Keratinocyte (primary cell): ENCODE measurements at regions not wholly inside any gene's neighbourhood (a gene's known extent, or its start where the extent isn't known, plus 50 kb on each side); places are given as distances from the start of the nearest gene placed in this dataset.

ENCODE experiments used
- DNase-seq: peaks from one replicate; pipeline ENCODE4 v3.0.0-alpha.2; 2011; ENCODE audit warnings: low read depth, missing footprints, low spot score
- FAIRE-seq: peaks from 2 replicates; lab custom pipeline; 2011; peaks lifted over from hg19 to GRCh38; lab: Jason Lieb, UNC
- H2AFZ ChIP-seq: 2 replicates; pipeline ENCODE4 v1.6.0; 2012; ENCODE audit warnings: low read length, control low read depth, inconsistent platforms; ENCODE audit not compliant: control insufficient read depth
- H3K27ac ChIP-seq: 2 replicates; pipeline ENCODE4 v1.5.1; 2011; ENCODE audit warnings: low read length; ENCODE audit not compliant: control insufficient read depth, insufficient read depth
- H3K27me3 ChIP-seq: 3 replicates; pipeline ENCODE4 v1.6.0; 2011; ENCODE audit warnings: low read length; ENCODE audit not compliant: control insufficient read depth, insufficient read depth; ENCODE audit errors: extremely low read depth
- H3K36me3 ChIP-seq, 2 experiments: 2 replicates in 1 of 2; 3 replicates in 1 of 2; pipeline ENCODE4 v1.5.1; 2011; ENCODE audit warnings: low read length in 2 of 2, mild to moderate bottlenecking in 1 of 2; ENCODE audit not compliant: control insufficient read depth in 2 of 2, insufficient read depth in 2 of 2; ENCODE audit errors: extremely low read depth in 1 of 2
- H3K4me1 ChIP-seq: 3 replicates; pipeline ENCODE4 v1.5.1; 2011; ENCODE audit warnings: low read length; ENCODE audit not compliant: control insufficient read depth, insufficient read depth; ENCODE audit errors: extremely low read depth
- H3K4me2 ChIP-seq: 3 replicates; pipeline ENCODE4 v1.6.0; 2011; ENCODE audit warnings: low read depth, low read length; ENCODE audit not compliant: control insufficient read depth, insufficient read depth; ENCODE audit errors: extremely low read depth
- H3K4me3 ChIP-seq, 3 experiments: fragments of 200-600 bp in 1 of 3; sonication (generic) in 1 of 3; 2 replicates in 2 of 3; 3 replicates in 1 of 3; pipeline ENCODE4 v1.5.1; 2011 to 2016; ENCODE audit warnings: low read length in 3 of 3, mild to moderate bottlenecking in 3 of 3, control low read depth in 2 of 3, inconsistent platforms in 1 of 3, low read depth in 1 of 3, mixed read lengths in 1 of 3, mixed run types in 1 of 3, moderate library complexity in 1 of 3; ENCODE audit not compliant: control insufficient read depth in 2 of 3, insufficient read depth in 2 of 3; ENCODE audit errors: extremely low read depth in 1 of 3
- H3K79me2 ChIP-seq: 2 replicates; pipeline ENCODE4 v1.6.0; 2012; ENCODE audit warnings: low read length; ENCODE audit not compliant: control insufficient read depth, insufficient read depth
- H3K9ac ChIP-seq: 3 replicates; pipeline ENCODE4 v1.6.0; 2011; ENCODE audit warnings: low read length; ENCODE audit not compliant: control insufficient read depth, insufficient read depth; ENCODE audit errors: extremely low read depth
- H3K9me1 ChIP-seq: 3 replicates; pipeline ENCODE4 v1.6.0; 2011; ENCODE audit warnings: low read length; ENCODE audit not compliant: control insufficient read depth, insufficient read depth; ENCODE audit errors: extremely low read depth
- H3K9me3 ChIP-seq: 2 replicates; pipeline ENCODE4 v1.5.1; 2012; ENCODE audit warnings: low read depth, low read length; ENCODE audit not compliant: control insufficient read depth
- H4K20me1 ChIP-seq: 3 replicates; pipeline ENCODE4 v1.6.0; 2011; ENCODE audit warnings: low read length; ENCODE audit not compliant: control insufficient read depth, insufficient read depth; ENCODE audit errors: extremely low read depth
- EZH2 ChIP-seq: IDR thresholded peaks from one replicate; pipeline ENCODE4 v1.6.1; 2012; ENCODE audit warnings: inconsistent platforms, mild to moderate bottlenecking, low read length, moderate library complexity
- dilution Hi-C: fragments of 300-500 bp; cut with MboI; formaldehyde crosslinking; loops from one replicate; pipeline ENCODE4 v1.7.0; 2020; ENCODE audit warnings: low sequenced_read_pairs; ENCODE audit not compliant: extremely low pct_ligation_motif_present
- TF ChIP-seq, protein P1 (sequence below), 3 experiments: IDR thresholded peaks in 1 of 3; conservative IDR thresholded peaks in 1 of 3; optimal IDR thresholded peaks in 1 of 3; 2 replicates in 2 of 3; 3 replicates in 1 of 3; pipeline versions ENCODE3 to v1.5.1; 2011; ENCODE audit warnings: low read length in 3 of 3, mild to moderate bottlenecking in 3 of 3, moderate library complexity in 2 of 3, control low read depth in 1 of 3, inconsistent platforms in 1 of 3; ENCODE audit not compliant: insufficient read depth in 2 of 3; ENCODE audit errors: extremely low read depth in 1 of 3

GRCh38 chr1:185670187-185670627 lies 64.0 kb upstream of the HMCN1 start:
- no peak for TF ChIP-seq EZH2
- TF ChIP-seq, protein P1, sequence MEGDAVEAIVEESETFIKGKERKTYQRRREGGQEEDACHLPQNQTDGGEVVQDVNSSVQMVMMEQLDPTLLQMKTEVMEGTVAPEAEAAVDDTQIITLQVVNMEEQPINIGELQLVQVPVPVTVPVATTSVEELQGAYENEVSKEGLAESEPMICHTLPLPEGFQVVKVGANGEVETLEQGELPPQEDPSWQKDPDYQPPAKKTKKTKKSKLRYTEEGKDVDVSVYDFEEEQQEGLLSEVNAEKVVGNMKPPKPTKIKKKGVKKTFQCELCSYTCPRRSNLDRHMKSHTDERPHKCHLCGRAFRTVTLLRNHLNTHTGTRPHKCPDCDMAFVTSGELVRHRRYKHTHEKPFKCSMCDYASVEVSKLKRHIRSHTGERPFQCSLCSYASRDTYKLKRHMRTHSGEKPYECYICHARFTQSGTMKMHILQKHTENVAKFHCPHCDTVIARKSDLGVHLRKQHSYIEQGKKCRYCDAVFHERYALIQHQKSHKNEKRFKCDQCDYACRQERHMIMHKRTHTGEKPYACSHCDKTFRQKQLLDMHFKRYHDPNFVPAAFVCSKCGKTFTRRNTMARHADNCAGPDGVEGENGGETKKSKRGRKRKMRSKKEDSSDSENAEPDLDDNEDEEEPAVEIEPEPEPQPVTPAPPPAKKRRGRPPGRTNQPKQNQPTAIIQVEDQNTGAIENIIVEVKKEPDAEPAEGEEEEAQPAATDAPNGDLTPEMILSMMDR (optimal IDR thresholded peaks at IDR 0.05 in 1 of 3, IDR thresholded peaks at IDR 0.05 in 1 of 3, conservative IDR thresholded peaks at IDR 0.05 in 1 of 3; ENCODE audit: extremely low read depth in 1 of 3, insufficient read depth in 2 of 3, low read length in 3 of 3), result peak; percentile 51 to 59 (median 53)
- peak overlapping the region; percentile 40 for H3K4me2 ChIP-seq
- no peak overlapping the region for H3K9ac ChIP-seq
- peak overlapping the region; percentile 56 for H2AFZ ChIP-seq
- no peaks in the 10 kb centered on the region for H3K9me1 ChIP-seq
- H3K27ac ChIP-seq, result no peak overlapping the region
- H3K79me2 ChIP-seq, result no peaks in the 10 kb centered on the region
- dilution Hi-C loops, result loop anchor here (10.0 kb wide), 1 partner anchor 375 kb away; no protein-coding TSS in a partner anchor
- H4K20me1 ChIP-seq, result no peaks in the 10 kb centered on the region
- no peaks in the 10 kb centered on the region for H3K9me3 ChIP-seq
- no peaks in the 10 kb centered on the region for H3K4me1 ChIP-seq
- no peaks in the 10 kb centered on the region for H3K27me3 ChIP-seq
- peak; percentile 58 for FAIRE-seq
- DNase-seq, result no peak
- H3K36me3 ChIP-seq, result no peaks in the 10 kb centered on the region
- no peak overlapping the region for H3K4me3 ChIP-seq

GRCh38 chr1:185668013-185668412 lies 66.2 kb upstream of the HMCN1 start:
- no peak for DNase-seq
- dilution Hi-C loops, result no loop called here
- Histone ChIP-seq H3K4me3 (no peak overlapping the region), H3K4me2 (no peak overlapping the region), H3K9me1 (no peaks in the 10 kb centered on the region), H4K20me1 (no peaks in the 10 kb centered on the region), H3K9ac (no peak overlapping the region), H3K9me3 (no peaks in the 10 kb centered on the region), H3K79me2 (no peaks in the 10 kb centered on the region), H3K4me1 (no peaks in the 10 kb centered on the region), H3K27me3 (no peaks in the 10 kb centered on the region), H3K27ac (no peak overlapping the region), H3K36me3 (no peaks in the 10 kb centered on the region), H2AFZ (no peak overlapping the region)
- TF ChIP-seq, protein P1 (optimal IDR thresholded peaks at IDR 0.05 in 1 of 3, IDR thresholded peaks at IDR 0.05 in 1 of 3, conservative IDR thresholded peaks at IDR 0.05 in 1 of 3; ENCODE audit: extremely low read depth in 1 of 3, insufficient read depth in 2 of 3, low read length in 3 of 3), result no peak
- TF ChIP-seq EZH2, result no peak
- no peak for FAIRE-seq
